MV-4-11 (cell line): ENCODE measurements at regions not wholly inside any gene's neighbourhood (a gene's known extent, or its start where the extent isn't known, plus 50 kb on each side); places are given as distances from the start of the nearest gene placed in this dataset.
"Not testable (repeated sequence)": the region's sequence is repeated elsewhere in the genome, so short reads cannot be mapped to it uniquely, and the experiment has no call there.

Experiments used
- DNase-seq: peaks from one replicate; lab custom pipeline; 2025; lab: John Stamatoyannopoulos, UW

- DNase-seq, result no peak
These were observed 159.6 kb upstream of the PZP start for GRCh38 chr12:9367828-9368227.

DNA sequence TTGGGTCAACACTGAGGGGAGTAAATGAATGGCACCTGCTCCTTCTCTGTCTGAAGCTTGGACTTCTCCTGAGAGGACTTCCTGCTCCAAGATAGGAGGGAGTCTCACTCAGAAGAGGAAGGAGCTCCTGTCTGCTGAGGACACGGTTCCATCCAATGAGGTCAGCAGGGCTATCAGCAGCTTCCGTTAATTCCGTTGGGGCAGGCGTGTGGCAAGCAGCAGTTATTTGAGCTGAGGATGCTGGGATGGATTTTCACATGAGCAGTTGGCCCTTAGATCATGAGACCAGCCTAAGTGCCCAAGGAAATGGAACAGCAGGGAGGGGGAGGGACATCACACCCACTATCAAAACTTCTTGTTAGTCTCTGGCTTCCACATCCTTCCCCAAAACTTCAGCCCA is 159.0 kb upstream of the PZP start:
- DNase-seq, result peak; percentile 99

GRCh38 chr12:9365296-9365695 is 157.1 kb upstream of the PZP start:
- DNase-seq, result peak; percentile 80

- peak; percentile 82 for DNase-seq
These were observed 156.3 kb upstream of the PZP start for GRCh38 chr12:9364224-9365176.

GRCh38 chr12:9363145-9363544 is 154.9 kb upstream of the PZP start:
- no peak for DNase-seq

DNA sequence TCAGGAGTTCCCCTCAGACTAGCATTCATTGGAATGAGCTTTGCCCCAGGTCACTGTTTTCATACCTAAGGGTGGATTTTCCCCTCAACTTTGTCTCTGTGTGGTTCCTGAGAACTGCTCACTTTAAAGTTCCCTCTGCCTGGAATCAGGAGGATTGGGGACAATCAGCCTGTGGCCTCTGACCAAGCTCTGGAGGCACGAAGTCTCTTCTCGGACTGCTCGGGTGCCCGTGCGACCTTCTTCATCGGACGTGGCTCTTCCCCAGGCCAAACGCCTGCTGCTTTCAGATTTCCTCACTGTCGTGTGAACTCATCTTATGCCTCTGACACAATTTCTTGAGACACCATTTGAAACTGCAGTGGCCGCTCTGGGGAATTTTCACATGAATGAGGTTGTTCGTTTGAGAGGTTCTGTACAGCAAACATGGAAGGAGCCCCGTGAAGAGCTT is 153.7 kb upstream of the PZP start:
- no peak for DNase-seq

DNA sequence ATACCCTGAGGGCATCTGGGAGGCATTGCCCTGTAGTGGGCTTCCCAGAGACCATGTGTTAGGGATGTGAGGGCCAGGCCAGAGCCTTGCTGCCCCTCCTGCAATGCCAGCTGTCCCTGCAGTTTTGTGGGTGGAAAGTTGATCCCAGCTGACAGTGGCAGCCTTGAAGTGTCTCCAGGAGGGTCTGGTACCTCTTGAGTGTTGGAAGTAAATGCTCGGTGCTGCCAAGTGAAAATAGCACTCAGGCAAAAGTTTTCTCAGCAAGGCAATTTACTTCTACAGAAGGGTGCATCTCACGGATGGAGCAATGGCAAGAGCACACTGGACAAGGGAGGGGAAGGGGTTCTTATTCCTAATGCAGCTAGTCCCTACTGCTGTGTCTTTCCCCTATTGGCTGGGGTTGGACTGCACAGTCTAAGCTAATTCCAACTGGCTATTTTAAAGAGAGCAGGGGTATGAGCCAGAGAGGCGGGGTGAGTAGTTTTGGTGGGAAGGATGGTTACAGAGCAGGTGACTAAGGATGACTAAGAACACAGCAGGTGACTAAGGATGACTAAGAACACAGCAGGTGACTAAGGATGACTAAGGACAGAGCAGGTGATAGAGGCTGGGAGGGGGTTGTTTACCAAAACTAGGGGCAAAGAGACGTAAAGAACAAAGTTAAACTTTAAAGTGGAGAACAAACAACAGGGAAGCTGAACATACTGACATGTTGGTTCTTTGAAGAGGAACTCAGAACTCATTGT is 146.0 kb upstream of the PZP start:
- DNase-seq, result not testable (repeated sequence)

DNA sequence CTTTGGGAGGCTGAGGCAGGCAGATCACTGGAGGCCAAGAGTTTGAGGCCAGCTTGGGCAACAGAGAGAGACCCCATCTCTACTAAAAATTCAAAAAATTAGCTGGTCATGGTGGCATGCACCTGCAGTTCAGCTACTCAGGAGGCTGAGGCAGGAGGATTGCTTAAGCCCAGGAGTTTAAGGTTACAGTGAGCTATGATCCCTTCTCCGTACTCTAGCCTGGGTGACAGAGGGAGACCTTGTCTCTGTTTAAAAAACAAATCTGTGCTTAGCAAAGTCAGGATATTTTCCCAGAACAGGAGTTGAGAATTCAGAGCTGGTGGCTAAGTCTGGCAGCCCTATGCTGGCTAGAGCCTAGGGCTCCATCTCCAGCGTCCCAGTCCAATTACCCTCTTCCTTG is 142.9 kb upstream of the PZP start:
- no peak for DNase-seq

- no peak for DNase-seq
These were observed 142.0 kb upstream of the PZP start for GRCh38 chr12:9349888-9350885.

GRCh38 chr12:9348906-9349518 is 140.8 kb upstream of the PZP start:
- no peak for DNase-seq

DNA sequence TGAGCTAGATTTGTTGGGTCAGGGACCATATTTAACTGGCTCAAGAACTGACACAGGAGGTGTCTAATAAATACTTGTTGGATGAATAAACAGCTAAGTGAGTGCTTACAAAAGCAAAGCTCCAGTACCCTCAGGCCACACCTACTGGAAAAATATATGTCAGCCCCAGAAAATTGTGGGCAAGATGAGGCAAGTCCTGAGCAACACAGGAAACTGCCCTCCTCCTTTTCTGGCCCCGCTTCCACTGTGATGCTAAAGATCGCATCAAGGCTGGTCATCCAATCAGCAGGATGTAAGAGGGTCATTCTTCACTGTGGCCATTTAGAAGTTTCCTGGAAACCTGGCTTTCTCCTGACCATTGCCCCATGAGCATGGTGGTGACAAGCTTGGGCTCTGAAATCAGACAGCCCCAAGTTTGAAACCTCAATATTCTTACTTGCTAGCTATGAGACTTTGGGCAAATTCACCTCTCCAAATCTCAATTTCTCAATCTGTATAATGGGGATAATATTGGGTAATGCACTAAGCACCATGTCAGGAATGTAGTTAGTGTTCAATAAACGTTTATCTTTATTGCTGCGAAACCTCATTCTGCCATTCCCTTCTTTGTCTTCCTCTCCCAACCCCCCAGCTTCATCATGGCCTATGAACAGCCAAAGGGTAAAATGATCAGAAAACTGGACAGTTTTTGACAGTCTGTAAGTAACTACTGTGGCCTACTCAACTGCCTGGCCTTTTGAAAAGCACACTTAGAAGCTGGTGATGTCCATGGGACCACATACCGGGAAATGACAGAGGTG is 139.3 kb upstream of the PZP start:
- peak; percentile 5 for DNase-seq

DNA sequence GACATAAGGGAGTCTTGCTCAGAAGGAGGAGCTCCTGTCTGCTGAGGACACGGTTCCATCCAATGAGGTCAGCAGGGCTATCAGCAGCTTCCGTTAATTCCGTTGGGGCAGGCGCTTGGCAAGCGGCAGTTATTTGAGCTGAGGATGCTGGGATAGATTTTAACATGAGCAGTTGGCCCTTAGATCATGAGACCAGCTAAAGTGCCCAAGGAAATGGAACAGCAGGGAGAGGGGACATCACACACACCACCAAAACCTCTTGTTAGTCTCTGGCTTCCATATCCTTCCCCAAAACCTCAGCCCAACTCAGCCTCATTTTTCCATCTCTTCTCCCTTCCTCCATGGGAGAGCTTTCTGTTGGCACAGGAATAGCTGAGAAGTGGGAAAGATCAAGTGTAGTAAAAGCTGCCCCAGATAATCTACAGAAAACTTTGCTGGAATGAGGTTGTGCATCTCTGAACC is 138.7 kb upstream of the PZP start:
- peak; percentile 1 for DNase-seq

DNA sequence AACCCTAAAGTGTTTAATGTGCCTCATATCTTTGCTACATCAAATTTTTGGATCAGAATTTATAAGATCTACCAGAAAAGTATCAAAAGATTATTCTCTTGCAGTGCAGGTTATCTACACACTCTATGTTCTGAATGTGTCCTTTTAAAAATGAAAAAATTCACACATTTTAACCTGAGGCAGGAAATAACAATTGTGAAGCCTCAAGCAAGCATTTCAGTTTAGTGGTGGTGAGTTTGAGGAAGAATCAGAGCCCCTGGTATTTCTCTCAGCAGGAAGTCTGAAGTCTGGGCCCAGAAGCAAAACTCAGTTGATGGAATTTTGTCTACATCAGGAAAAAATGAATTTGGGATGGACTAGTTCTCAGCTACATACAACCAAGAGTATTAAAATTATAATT is 137.0 kb upstream of the PZP start:
- DNase-seq, result no peak

- peak; percentile 2 for DNase-seq
These were observed 136.3 kb upstream of the PZP start for GRCh38 chr12:9344541-9344940.

- no peak for DNase-seq
These were observed 135.5 kb upstream of the PZP start for GRCh38 chr12:9343731-9344130.

GRCh38 chr12:9342614-9343353 is 134.6 kb upstream of the PZP start:
- no peak for DNase-seq

GRCh38 chr12:9341260-9341585 is 133.0 kb upstream of the PZP start:
- no peak for DNase-seq

DNA sequence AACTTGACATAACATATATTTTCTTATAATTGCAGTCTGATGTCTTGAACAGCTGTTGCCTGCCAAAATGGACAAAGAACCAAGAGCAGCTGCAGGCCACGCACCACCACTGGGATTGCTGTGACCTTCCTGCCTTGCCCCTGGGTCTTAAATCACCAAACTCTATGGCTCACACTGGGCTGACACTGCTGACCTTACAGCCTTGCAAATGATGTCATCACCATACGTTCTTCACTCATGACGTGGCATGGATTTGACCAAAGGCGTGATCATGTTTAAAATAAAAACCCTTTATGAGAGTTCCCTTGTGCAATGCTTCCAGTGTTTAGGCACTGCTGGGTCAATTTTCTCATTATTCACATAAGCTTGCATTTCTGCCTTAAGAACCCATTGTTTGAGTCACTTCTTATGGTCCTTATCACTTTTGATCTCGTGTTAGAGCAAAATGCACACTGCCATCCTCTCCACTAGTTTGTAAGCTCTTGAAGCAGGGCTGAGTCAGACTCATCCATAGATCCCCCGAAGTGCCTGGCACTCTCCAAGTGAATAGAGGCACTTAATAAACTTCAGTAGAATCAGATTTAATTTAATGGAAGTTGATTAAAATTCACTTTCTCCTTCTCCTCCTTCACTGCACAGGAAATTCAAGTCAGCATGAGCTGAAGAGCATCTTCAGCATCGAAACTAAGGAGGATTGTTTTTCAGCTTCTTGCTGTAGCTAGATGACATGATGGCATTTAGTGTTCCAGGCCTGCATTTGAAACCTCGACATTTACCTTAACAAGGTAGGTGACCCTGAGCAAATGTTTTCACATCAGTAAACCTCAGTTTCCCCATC is 132.4 kb upstream of the PZP start:
- DNase-seq, result no peak

DNA sequence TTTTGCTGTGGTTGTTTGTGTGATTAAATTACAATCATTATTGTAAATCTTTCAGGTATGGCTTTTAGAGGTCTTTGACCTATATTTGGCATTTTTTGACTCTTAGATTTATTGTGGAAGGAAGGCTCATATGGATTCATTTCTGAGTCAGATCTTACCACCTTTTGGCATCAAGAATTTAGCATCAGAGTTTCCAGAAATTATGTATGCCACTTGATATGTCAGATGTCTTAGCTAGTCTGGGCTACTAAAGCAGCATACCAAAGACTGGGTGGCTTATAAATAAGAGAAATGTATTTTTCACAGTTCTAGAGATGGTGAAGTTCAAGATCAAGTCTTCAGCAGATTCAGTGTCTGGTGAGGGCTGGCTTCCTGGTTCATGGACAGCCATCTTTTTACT is 129.5 kb upstream of the PZP start:
- no peak for DNase-seq
